ENCODE measurements at regions not wholly inside any gene's neighbourhood (a gene's known extent, or its start where the extent isn't known, plus 50 kb on each side); places are given as distances from the start of the nearest gene placed in this dataset.

GRCh38 chr2:217177720-217178119, 317.9 kb upstream of the TNP1 start:
- Mint-ChIP-seq H3K36me3 (no peaks in the 10 kb centered on the region), H3K4me3 (no peak overlapping the region), H3K27ac (no peak overlapping the region), H3K9me3 (no peaks in the 10 kb centered on the region), H3K4me1 (ENCODE audit: low read depth in 2 of 2) (no peaks in the 10 kb centered on the region), H3K27me3 (peaks cover 0 to 7% of the 10 kb centered on the region in 2 donors)
- ATAC-seq (no peak), DNase-seq (ENCODE audit: low spot score) (no peak)

GRCh38 chr2:217171874-217172273, 312.0 kb upstream of the TNP1 start:
- Mint-ChIP-seq H3K27ac (no peak overlapping the region), H3K9me3 (peaks cover 4% of the 10 kb centered on the region), H3K4me3 (no peak overlapping the region), H3K4me1 (ENCODE audit: low read depth in 2 of 2) (no peaks in the 10 kb centered on the region), H3K27me3 (peaks cover 16 to 25% of the 10 kb centered on the region in 2 donors), H3K36me3 (peaks cover 12% of the 10 kb centered on the region)
- ATAC-seq (no peak), DNase-seq (ENCODE audit: low spot score) (no peak)

GRCh38 chr2:217168496-217168895, 308.6 kb upstream of the TNP1 start:
- Mint-ChIP-seq H3K27ac (no peak overlapping the region), H3K4me1 (ENCODE audit: low read depth in 2 of 2) (no peaks in the 10 kb centered on the region), H3K36me3 (peaks cover 12% of the 10 kb centered on the region), H3K4me3 (no peak overlapping the region), H3K27me3 (peaks cover 9 to 25% of the 10 kb centered on the region in 2 donors), H3K9me3 (peaks cover 4% of the 10 kb centered on the region)
- ATAC-seq (no peak), DNase-seq (ENCODE audit: low spot score) (no peak)

- Mint-ChIP-seq H3K27me3 (peaks cover 9 to 25% of the 10 kb centered on the region in 2 donors), H3K9me3 (peaks cover 4% of the 10 kb centered on the region), H3K27ac (no peak overlapping the region), H3K4me3 (no peak overlapping the region), H3K36me3 (peaks cover 12% of the 10 kb centered on the region), H3K4me1 (ENCODE audit: low read depth in 2 of 2) (peaks cover 2 to 8% of the 10 kb centered on the region in 2 donors)
- DNase-seq (ENCODE audit: low spot score) (no peak), ATAC-seq (no peak)
These were observed 307.7 kb upstream of the TNP1 start for GRCh38 chr2:217167531-217167930.

- peak in 1 of 2 donors; percentile 52 for ATAC-seq
- H3K4me3 Mint-ChIP-seq: no peak overlapping the region
- H3K27me3 Mint-ChIP-seq: peaks cover 9 to 22% of the 10 kb centered on the region in 2 donors
- no peak for DNase-seq (ENCODE audit: low spot score)
- H3K27ac Mint-ChIP-seq: no peak overlapping the region
- peaks cover 13 to 20% of the 10 kb centered on the region in 2 donors for H3K4me1 Mint-ChIP-seq (ENCODE audit: low read depth in 2 of 2)
- H3K36me3 Mint-ChIP-seq: peaks cover 18% of the 10 kb centered on the region
- peaks cover 4% of the 10 kb centered on the region for H3K9me3 Mint-ChIP-seq
These were observed 306.5 kb upstream of the TNP1 start for GRCh38 chr2:217166241-217166850.

- ATAC-seq: no peak
- peaks cover 15 to 25% of the 10 kb centered on the region in 2 donors for H3K4me1 Mint-ChIP-seq (ENCODE audit: low read depth in 2 of 2)
- peaks cover 13% of the 10 kb centered on the region for H3K36me3 Mint-ChIP-seq
- H3K27ac Mint-ChIP-seq: no peak overlapping the region
- no peaks in the 10 kb centered on the region for H3K9me3 Mint-ChIP-seq
- no peak for DNase-seq (ENCODE audit: low spot score)
- H3K27me3 Mint-ChIP-seq: peaks cover 2 to 19% of the 10 kb centered on the region in 2 donors
- no peak overlapping the region for H3K4me3 Mint-ChIP-seq
These were observed 305.7 kb upstream of the TNP1 start for GRCh38 chr2:217165547-217165946.

GRCh38 chr2:217163987-217164386, 304.1 kb upstream of the TNP1 start:
- peaks cover 7% of the 10 kb centered on the region for H3K36me3 Mint-ChIP-seq
- DNase-seq (ENCODE audit: low spot score) (no peak), ATAC-seq (no peak)
- H3K4me1 Mint-ChIP-seq (ENCODE audit: low read depth in 2 of 2): peaks cover 15 to 25% of the 10 kb centered on the region in 2 donors
- H3K9me3 Mint-ChIP-seq: no peaks in the 10 kb centered on the region
- peaks cover 2 to 13% of the 10 kb centered on the region in 2 donors for H3K27me3 Mint-ChIP-seq
- H3K4me3 Mint-ChIP-seq: no peak overlapping the region
- no peak overlapping the region for H3K27ac Mint-ChIP-seq

GRCh38 chr2:217162533-217162932, 302.7 kb upstream of the TNP1 start:
- Mint-ChIP-seq H3K9me3 (no peaks in the 10 kb centered on the region), H3K4me1 (ENCODE audit: low read depth in 2 of 2) (peaks cover 15 to 25% of the 10 kb centered on the region in 2 donors), H3K27ac (peak overlapping the region; percentile 45 to 70), H3K27me3 (peaks cover 12 to 23% of the 10 kb centered on the region in 2 donors), H3K4me3 (peak overlapping the region; percentile 56), H3K36me3 (peaks cover 7% of the 10 kb centered on the region)
- ATAC-seq (peak; percentile 70 to 88), DNase-seq (ENCODE audit: low spot score) (peak; percentile 64)

GRCh38 chr2:217160978-217161973, 301.4 kb upstream of the TNP1 start:
- Mint-ChIP-seq H3K27me3 (peaks cover 12 to 23% of the 10 kb centered on the region in 2 donors), H3K27ac (peak overlapping the region; percentile 70 to 74), H3K4me3 (peak overlapping the region; percentile 56), H3K9me3 (no peaks in the 10 kb centered on the region), H3K4me1 (ENCODE audit: low read depth in 2 of 2) (peaks cover 15 to 25% of the 10 kb centered on the region in 2 donors), H3K36me3 (peaks cover 7% of the 10 kb centered on the region)
- DNase-seq (ENCODE audit: low spot score) (no peak), ATAC-seq (no peak)

- no peak for ATAC-seq
- no peak for DNase-seq (ENCODE audit: low spot score)
- H3K4me1 Mint-ChIP-seq (ENCODE audit: low read depth in 2 of 2): peaks cover 15 to 25% of the 10 kb centered on the region in 2 donors
- H3K4me3 Mint-ChIP-seq: no peak overlapping the region
- H3K27me3 Mint-ChIP-seq: peaks cover 12 to 23% of the 10 kb centered on the region in 2 donors
- peaks cover 7% of the 10 kb centered on the region for H3K36me3 Mint-ChIP-seq
- H3K9me3 Mint-ChIP-seq: no peaks in the 10 kb centered on the region
- no peak overlapping the region for H3K27ac Mint-ChIP-seq
These were observed 300.4 kb upstream of the TNP1 start for GRCh38 chr2:217160103-217160743.

- Mint-ChIP-seq H3K4me1 (ENCODE audit: low read depth in 2 of 2) (peaks cover 15 to 25% of the 10 kb centered on the region in 2 donors), H3K36me3 (peaks cover 7% of the 10 kb centered on the region), H3K4me3 (no peak overlapping the region), H3K27me3 (peaks cover 12 to 23% of the 10 kb centered on the region in 2 donors), H3K9me3 (no peaks in the 10 kb centered on the region), H3K27ac (no peak overlapping the region)
- ATAC-seq (no peak), DNase-seq (ENCODE audit: low spot score) (no peak)
These were observed 299.1 kb upstream of the TNP1 start for GRCh38 chr2:217158928-217159327.

- Mint-ChIP-seq H3K27ac (no peak overlapping the region), H3K36me3 (peaks cover 7% of the 10 kb centered on the region), H3K9me3 (no peaks in the 10 kb centered on the region), H3K4me1 (ENCODE audit: low read depth in 2 of 2) (peaks cover 13 to 17% of the 10 kb centered on the region in 2 donors), H3K4me3 (no peak overlapping the region), H3K27me3 (peaks cover 12 to 25% of the 10 kb centered on the region in 2 donors)
- no peak for ATAC-seq
- DNase-seq (ENCODE audit: low spot score): no peak
These were observed 297.7 kb upstream of the TNP1 start for GRCh38 chr2:217157581-217157980.

GRCh38 chr2:217156801-217157200, 296.9 kb upstream of the TNP1 start:
- ATAC-seq (no peak), DNase-seq (ENCODE audit: low spot score) (no peak)
- peaks cover 6 to 9% of the 10 kb centered on the region in 2 donors for H3K4me1 Mint-ChIP-seq (ENCODE audit: low read depth in 2 of 2)
- H3K27me3 Mint-ChIP-seq: peaks cover 12 to 25% of the 10 kb centered on the region in 2 donors
- no peak overlapping the region for H3K27ac Mint-ChIP-seq
- no peak overlapping the region for H3K4me3 Mint-ChIP-seq
- H3K36me3 Mint-ChIP-seq: peaks cover 5% of the 10 kb centered on the region
- H3K9me3 Mint-ChIP-seq: no peaks in the 10 kb centered on the region
